HCT116 (cell line): ENCODE measurements at regions not wholly inside any gene's neighbourhood (a gene's known extent, or its start where the extent isn't known, plus 50 kb on each side); places are given as distances from the start of the nearest gene placed in this dataset.

Source experiments
- CBX3 ChIP-seq: IDR thresholded peaks from 2 replicates; pipeline ENCODE4 v1.6.1; 2012; ENCODE audit warnings: low read depth
- POLR2A ChIP-seq: IDR thresholded peaks from 2 replicates; pipeline ENCODE4 v1.7.0; 2011; ENCODE audit warnings: borderline replicate concordance; ENCODE audit not compliant: insufficient read depth, insufficient read length; ENCODE audit errors: extremely low read depth
- TF ChIP-seq, protein P1 (sequence below), 3 experiments: fragments of 200-600 bp in 1 of 3; sonication (generic) in 1 of 3; IDR thresholded peaks in 2 of 3; conservative IDR thresholded peaks in 1 of 3; 2 replicates each; pipeline ENCODE4 v1.5.1; 2012 to 2017; ENCODE audit warnings: low read depth in 2 of 3, low read length in 2 of 3, antibody characterized with exemption in 1 of 3, borderline replicate concordance in 1 of 3, control low read depth in 1 of 3, mild to moderate bottlenecking in 1 of 3, mixed read lengths in 1 of 3, mixed run types in 1 of 3, moderate library complexity in 1 of 3; ENCODE audit not compliant: insufficient read depth in 1 of 3
- TF ChIP-seq, protein P2 (sequence below): IDR thresholded peaks from 2 replicates; pipeline ENCODE4 v1.6.1; 2012; ENCODE audit warnings: low read depth

DNA sequence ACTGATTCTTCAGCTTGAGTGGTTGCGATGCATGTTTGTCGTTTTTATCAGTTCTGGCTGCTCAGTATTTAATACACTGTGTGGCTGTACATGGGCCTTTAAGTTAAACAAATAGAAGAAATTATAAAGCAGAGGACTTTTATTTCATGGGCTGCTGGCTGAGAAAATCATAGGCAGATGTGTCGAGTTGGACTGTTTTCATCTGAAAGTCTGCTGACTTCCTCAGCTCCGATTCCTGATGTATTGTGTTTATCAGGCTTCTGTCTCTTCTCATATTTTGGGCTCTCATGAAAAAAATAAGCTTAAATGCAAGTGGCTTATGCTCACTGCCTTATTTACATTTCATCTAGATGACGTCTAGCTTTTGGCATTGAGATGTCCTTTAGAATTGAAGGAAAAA, 129.5 kb upstream of the GGTLC1 start:
- TF ChIP-seq CBX3, result no peak
- no peak for TF ChIP-seq POLR2A
- TF ChIP-seq, protein P1, sequence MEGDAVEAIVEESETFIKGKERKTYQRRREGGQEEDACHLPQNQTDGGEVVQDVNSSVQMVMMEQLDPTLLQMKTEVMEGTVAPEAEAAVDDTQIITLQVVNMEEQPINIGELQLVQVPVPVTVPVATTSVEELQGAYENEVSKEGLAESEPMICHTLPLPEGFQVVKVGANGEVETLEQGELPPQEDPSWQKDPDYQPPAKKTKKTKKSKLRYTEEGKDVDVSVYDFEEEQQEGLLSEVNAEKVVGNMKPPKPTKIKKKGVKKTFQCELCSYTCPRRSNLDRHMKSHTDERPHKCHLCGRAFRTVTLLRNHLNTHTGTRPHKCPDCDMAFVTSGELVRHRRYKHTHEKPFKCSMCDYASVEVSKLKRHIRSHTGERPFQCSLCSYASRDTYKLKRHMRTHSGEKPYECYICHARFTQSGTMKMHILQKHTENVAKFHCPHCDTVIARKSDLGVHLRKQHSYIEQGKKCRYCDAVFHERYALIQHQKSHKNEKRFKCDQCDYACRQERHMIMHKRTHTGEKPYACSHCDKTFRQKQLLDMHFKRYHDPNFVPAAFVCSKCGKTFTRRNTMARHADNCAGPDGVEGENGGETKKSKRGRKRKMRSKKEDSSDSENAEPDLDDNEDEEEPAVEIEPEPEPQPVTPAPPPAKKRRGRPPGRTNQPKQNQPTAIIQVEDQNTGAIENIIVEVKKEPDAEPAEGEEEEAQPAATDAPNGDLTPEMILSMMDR (IDR thresholded peaks at IDR 0.05 in 2 of 3, conservative IDR thresholded peaks at IDR 0.05 in 1 of 3; ENCODE audit: borderline replicate concordance in 1 of 3, insufficient read depth in 1 of 3, low read depth in 2 of 3, low read length in 2 of 3), result no peak
- TF ChIP-seq, protein P2, sequence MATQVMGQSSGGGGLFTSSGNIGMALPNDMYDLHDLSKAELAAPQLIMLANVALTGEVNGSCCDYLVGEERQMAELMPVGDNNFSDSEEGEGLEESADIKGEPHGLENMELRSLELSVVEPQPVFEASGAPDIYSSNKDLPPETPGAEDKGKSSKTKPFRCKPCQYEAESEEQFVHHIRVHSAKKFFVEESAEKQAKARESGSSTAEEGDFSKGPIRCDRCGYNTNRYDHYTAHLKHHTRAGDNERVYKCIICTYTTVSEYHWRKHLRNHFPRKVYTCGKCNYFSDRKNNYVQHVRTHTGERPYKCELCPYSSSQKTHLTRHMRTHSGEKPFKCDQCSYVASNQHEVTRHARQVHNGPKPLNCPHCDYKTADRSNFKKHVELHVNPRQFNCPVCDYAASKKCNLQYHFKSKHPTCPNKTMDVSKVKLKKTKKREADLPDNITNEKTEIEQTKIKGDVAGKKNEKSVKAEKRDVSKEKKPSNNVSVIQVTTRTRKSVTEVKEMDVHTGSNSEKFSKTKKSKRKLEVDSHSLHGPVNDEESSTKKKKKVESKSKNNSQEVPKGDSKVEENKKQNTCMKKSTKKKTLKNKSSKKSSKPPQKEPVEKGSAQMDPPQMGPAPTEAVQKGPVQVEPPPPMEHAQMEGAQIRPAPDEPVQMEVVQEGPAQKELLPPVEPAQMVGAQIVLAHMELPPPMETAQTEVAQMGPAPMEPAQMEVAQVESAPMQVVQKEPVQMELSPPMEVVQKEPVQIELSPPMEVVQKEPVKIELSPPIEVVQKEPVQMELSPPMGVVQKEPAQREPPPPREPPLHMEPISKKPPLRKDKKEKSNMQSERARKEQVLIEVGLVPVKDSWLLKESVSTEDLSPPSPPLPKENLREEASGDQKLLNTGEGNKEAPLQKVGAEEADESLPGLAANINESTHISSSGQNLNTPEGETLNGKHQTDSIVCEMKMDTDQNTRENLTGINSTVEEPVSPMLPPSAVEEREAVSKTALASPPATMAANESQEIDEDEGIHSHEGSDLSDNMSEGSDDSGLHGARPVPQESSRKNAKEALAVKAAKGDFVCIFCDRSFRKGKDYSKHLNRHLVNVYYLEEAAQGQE, result no peak
